NT2/D1 (cell line): ENCODE measurements at regions not wholly inside any gene's neighbourhood (a gene's known extent, or its start where the extent isn't known, plus 50 kb on each side); places are given as distances from the start of the nearest gene placed in this dataset.

ENCODE experiments used
- SUZ12 ChIP-seq: IDR thresholded peaks from 2 replicates; pipeline ENCODE4 v1.6.1; 2011; ENCODE audit not compliant: insufficient read length, insufficient read depth; ENCODE audit errors: extremely low read depth
- YY1 ChIP-seq: IDR thresholded peaks from 2 replicates; pipeline ENCODE4 v1.6.1; 2011; ENCODE audit not compliant: insufficient read length, insufficient read depth

DNA sequence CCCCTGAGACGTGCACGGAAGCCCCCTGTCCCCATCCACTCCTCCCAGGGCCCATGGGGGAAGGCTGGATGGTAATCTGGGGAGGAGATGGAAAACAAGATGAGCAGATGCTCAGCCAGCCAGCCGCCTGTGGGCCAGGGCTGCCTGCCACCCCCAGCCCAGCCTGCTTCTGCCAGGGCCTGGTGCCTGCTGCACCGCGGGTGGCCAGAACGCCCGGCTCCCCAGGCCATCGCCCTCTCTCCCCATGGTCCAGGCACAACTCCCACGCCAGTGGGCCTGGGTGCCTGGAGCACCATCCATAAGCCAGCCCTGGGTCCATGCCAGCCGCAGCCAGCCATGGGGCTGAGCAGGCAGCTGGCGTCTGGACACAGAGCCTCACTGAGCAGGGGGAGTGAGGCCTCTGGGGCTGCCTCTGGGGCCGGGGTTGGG, 57.2 kb upstream of the ELN start:
- TF ChIP-seq SUZ12 (no peak), YY1 (no peak)
